Gastroesophageal sphincter (tissue), 3 donors: ENCODE measurements at regions not wholly inside any gene's neighbourhood (a gene's known extent, or its start where the extent isn't known, plus 50 kb on each side); places are given as distances from the start of the nearest gene placed in this dataset.

Experiments used
- EP300 ChIP-seq: sonication (generic); formaldehyde crosslinking; IDR thresholded peaks from one replicate; pipeline ENCODE4 v1.6.1; 2017; ENCODE audit warnings: antibody characterized with exemption, mild to moderate bottlenecking
- POLR2A ChIP-seq, 2 donors: fragments of 450-650 bp; IDR thresholded peaks; one replicate each; pipeline ENCODE4 v1.6.1; 2017; ENCODE audit warnings: antibody characterized with exemption in 2 of 2, mild to moderate bottlenecking in 2 of 2, moderate library complexity in 1 of 2
- POLR2AphosphoS5 ChIP-seq: sonication (generic); formaldehyde crosslinking; IDR thresholded peaks from one replicate; pipeline ENCODE4 v1.6.1; 2017; ENCODE audit warnings: antibody characterized with exemption
- TF ChIP-seq, protein P1 (sequence below), 4 experiments: fragments of 200-600 bp in 2 of 4; fragments of 450-650 bp in 2 of 4; sonication (generic) in 1 of 4; IDR thresholded peaks; one replicate each; pipeline ENCODE4 v1.5.1; 2017 to 2019; ENCODE audit warnings: antibody characterized with exemption in 4 of 4, mild to moderate bottlenecking in 2 of 4, moderate library complexity in 2 of 4

GRCh38 chr5:36769129-36769770 is 107.3 kb upstream of the NIPBL start:
- TF ChIP-seq, protein P1, sequence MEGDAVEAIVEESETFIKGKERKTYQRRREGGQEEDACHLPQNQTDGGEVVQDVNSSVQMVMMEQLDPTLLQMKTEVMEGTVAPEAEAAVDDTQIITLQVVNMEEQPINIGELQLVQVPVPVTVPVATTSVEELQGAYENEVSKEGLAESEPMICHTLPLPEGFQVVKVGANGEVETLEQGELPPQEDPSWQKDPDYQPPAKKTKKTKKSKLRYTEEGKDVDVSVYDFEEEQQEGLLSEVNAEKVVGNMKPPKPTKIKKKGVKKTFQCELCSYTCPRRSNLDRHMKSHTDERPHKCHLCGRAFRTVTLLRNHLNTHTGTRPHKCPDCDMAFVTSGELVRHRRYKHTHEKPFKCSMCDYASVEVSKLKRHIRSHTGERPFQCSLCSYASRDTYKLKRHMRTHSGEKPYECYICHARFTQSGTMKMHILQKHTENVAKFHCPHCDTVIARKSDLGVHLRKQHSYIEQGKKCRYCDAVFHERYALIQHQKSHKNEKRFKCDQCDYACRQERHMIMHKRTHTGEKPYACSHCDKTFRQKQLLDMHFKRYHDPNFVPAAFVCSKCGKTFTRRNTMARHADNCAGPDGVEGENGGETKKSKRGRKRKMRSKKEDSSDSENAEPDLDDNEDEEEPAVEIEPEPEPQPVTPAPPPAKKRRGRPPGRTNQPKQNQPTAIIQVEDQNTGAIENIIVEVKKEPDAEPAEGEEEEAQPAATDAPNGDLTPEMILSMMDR (IDR thresholded peaks at IDR 0.05) = no peak
- TF ChIP-seq EP300 = no peak
- TF ChIP-seq POLR2A (IDR thresholded peaks at IDR 0.05) = no peak
- TF ChIP-seq POLR2AphosphoS5 = no peak
